Upper lobe of right lung (tissue), 1 donor: ENCODE measurements at regions not wholly inside any gene's neighbourhood (a gene's known extent, or its start where the extent isn't known, plus 50 kb on each side); places are given as distances from the start of the nearest gene placed in this dataset.

Experiments used
- ATAC-seq: fragments of 200-7000 bp; cut with Tn5 transposase; one replicate; pipeline ENCODE4 v1.9.1; 2020; ENCODE audit warnings: mild to moderate bottlenecking, moderate library complexity
- DNase-seq: peaks from one replicate; pipeline ENCODE4 v3.0.0-alpha.2; 2020
- H3K27ac ChIP-seq: fragments of 200-600 bp; one replicate; pipeline ENCODE4 v1.8.0; 2022
- H3K27me3 ChIP-seq: fragments of 200-600 bp; one replicate; pipeline ENCODE4 v1.8.0; 2022; ENCODE audit warnings: mild to moderate bottlenecking
- H3K36me3 ChIP-seq: fragments of 200-600 bp; one replicate; pipeline ENCODE4 v1.8.0; 2022
- H3K4me1 ChIP-seq: fragments of 200-600 bp; one replicate; pipeline ENCODE4 v1.8.0; 2022
- H3K4me3 ChIP-seq: fragments of 200-600 bp; one replicate; pipeline ENCODE4 v1.8.0; 2022; ENCODE audit warnings: mild to moderate bottlenecking
- H3K9me3 ChIP-seq: fragments of 200-600 bp; one replicate; pipeline ENCODE4 v1.8.0; 2022
- CTCF ChIP-seq: fragments of 200-600 bp; IDR thresholded peaks from one replicate; pipeline ENCODE4 v1.8.0; 2022; ENCODE audit warnings: antibody characterized with exemption
- intact Hi-C: fragments of 100-400 bp; cut with DNase I; formaldehyde crosslinking; loops from one replicate; pipeline ENCODE4 v1.11.0; 2022
- donor health status: DM: no; HTN: yes; CAD: no; lungs with severe emphysema.

GRCh38 chr15:47514200-47514652, 203.1 kb upstream of the SEMA6D start:
- no peaks in the 10 kb centered on the region for H3K4me1 ChIP-seq
- no peaks in the 10 kb centered on the region for H3K36me3 ChIP-seq
- no peak overlapping the region for H3K4me3 ChIP-seq
- DNase-seq, result no peak
- no peak for ATAC-seq
- intact Hi-C loops, result no loop called here
- no peaks in the 10 kb centered on the region for H3K27me3 ChIP-seq
- H3K27ac ChIP-seq, result no peak overlapping the region
- no peak for TF ChIP-seq CTCF
- H3K9me3 ChIP-seq, result no peaks in the 10 kb centered on the region

- DNase-seq (no peak), ATAC-seq (no peak)
- Histone ChIP-seq H3K9me3 (no peaks in the 10 kb centered on the region), H3K27ac (no peak overlapping the region), H3K4me3 (no peak overlapping the region), H3K27me3 (no peaks in the 10 kb centered on the region), H3K4me1 (no peaks in the 10 kb centered on the region), H3K36me3 (no peaks in the 10 kb centered on the region)
- TF ChIP-seq CTCF, result no peak
- intact Hi-C loops, result no loop called here
Measured at GRCh38 chr15:47516558-47516957, 200.7 kb upstream of the SEMA6D start.

GRCh38 chr15:47516972-47517371, 200.3 kb upstream of the SEMA6D start:
- no peak for TF ChIP-seq CTCF
- Histone ChIP-seq H3K9me3 (no peaks in the 10 kb centered on the region), H3K27me3 (no peaks in the 10 kb centered on the region), H3K36me3 (no peaks in the 10 kb centered on the region), H3K4me3 (no peak overlapping the region), H3K4me1 (no peaks in the 10 kb centered on the region), H3K27ac (no peak overlapping the region)
- DNase-seq (no peak), ATAC-seq (no peak)
- intact Hi-C loops, result no loop called here

GRCh38 chr15:47517737-47518136, 199.6 kb upstream of the SEMA6D start:
- Histone ChIP-seq H3K9me3 (no peaks in the 10 kb centered on the region), H3K36me3 (no peaks in the 10 kb centered on the region), H3K27me3 (no peaks in the 10 kb centered on the region), H3K4me1 (no peaks in the 10 kb centered on the region), H3K27ac (no peak overlapping the region), H3K4me3 (no peak overlapping the region)
- intact Hi-C loops, result no loop called here
- DNase-seq, result no peak
- TF ChIP-seq CTCF, result no peak
- ATAC-seq, result peak; percentile 50

GRCh38 chr15:47523681-47524475, 193.4 kb upstream of the SEMA6D start:
- DNase-seq (no peak), ATAC-seq (peak; percentile 48)
- Histone ChIP-seq H3K27me3 (no peaks in the 10 kb centered on the region), H3K9me3 (no peaks in the 10 kb centered on the region), H3K4me3 (no peak overlapping the region), H3K36me3 (no peaks in the 10 kb centered on the region), H3K4me1 (peaks cover 3% of the 10 kb centered on the region), H3K27ac (no peak overlapping the region)
- TF ChIP-seq CTCF, result no peak
- intact Hi-C loops, result no loop called here
